ENCODE measurements at regions not wholly inside any gene's neighbourhood (a gene's known extent, or its start where the extent isn't known, plus 50 kb on each side); places are given as distances from the start of the nearest gene placed in this dataset.

GRCh38 chr18:41466436-41467160 lies 488.4 kb upstream of the PIK3C3 start:
- TF ChIP-seq TARDBP (IDR thresholded peaks at IDR 0.05) (no peak), FOXM1 (IDR thresholded peaks at IDR 0.05; ENCODE audit: borderline replicate concordance) (no peak), SP1 (IDR thresholded peaks at IDR 0.05) (no peak)

Data from HEK293T (cell line).